Adrenal gland (tissue), 9 donors: ENCODE measurements at regions not wholly inside any gene's neighbourhood (a gene's known extent, or its start where the extent isn't known, plus 50 kb on each side); places are given as distances from the start of the nearest gene placed in this dataset.

Experiments
- DNase-seq, 7 donors: peaks; one replicate each; pipeline ENCODE4 v3.0.0-alpha.2; 2019 to 2020
- H3K27ac ChIP-seq, 5 donors: fragments of 200-600 bp; sonication (generic) in 4 of 5; 1 replicate in 3 of 5; 2 replicates in 2 of 5; pipeline versions ENCODE4 v1.5.1 to v1.8.0; 2016 to 2020; ENCODE audit warnings: mild to moderate bottlenecking in 1 of 5
- H3K27me3 ChIP-seq: fragments of 200-600 bp; 2 replicates; pipeline ENCODE4 v1.8.0; 2021
- H3K36me3 ChIP-seq, 2 donors: fragments of 200-600 bp; replicated peaks in 1 of 2; 1 replicate in 1 of 2; 2 replicates in 1 of 2; pipeline versions ENCODE4 v1.5.1 to v1.8.0; 2018 to 2022
- H3K4me1 ChIP-seq, 2 donors: fragments of 200-600 bp; replicated peaks in 1 of 2; 1 replicate in 1 of 2; 2 replicates in 1 of 2; pipeline versions ENCODE4 v1.5.1 to v1.8.0; 2018 to 2021
- H3K4me3 ChIP-seq, 4 donors: fragments of 200-600 bp; sonication (generic) in 3 of 4; one replicate each; pipeline ENCODE4 v1.5.1; 2016 to 2018
- H3K9me3 ChIP-seq, 3 donors: fragments of 200-600 bp; sonication (generic) in 1 of 3; replicated peaks in 1 of 3; 1 replicate in 2 of 3; 2 replicates in 1 of 3; pipeline versions ENCODE4 v1.5.1 to v1.8.0; 2016 to 2021
- POLR2A ChIP-seq, 2 donors: fragments of 450-650 bp; IDR thresholded peaks; one replicate each; pipeline ENCODE4 v1.6.1; 2017; ENCODE audit warnings: antibody characterized with exemption in 2 of 2, mild to moderate bottlenecking in 2 of 2, moderate library complexity in 1 of 2
- WGBS, 4 donors: extraction: QIAGEN DNeasy Blood & Tissue Kit in 2 of 4; methylation state at CpG; one replicate each; pipeline versions ENCODE4 v1.1.5 to v1.1.7; 2013 to 2017; 5-methylcytosine and 5-hydroxymethylcytosine counted together
- intact Hi-C, 2 donors: fragments of 100-400 bp; cut with DNase I; formaldehyde crosslinking; loops; one replicate each; pipeline versions ENCODE4 v1.14.1 to v1.15.0; 2022 to 2023
- TF ChIP-seq, protein P1 (sequence below), 6 experiments: fragments of 450-650 bp in 4 of 6; fragments of 200-600 bp in 2 of 6; sonication (generic) in 1 of 6; IDR thresholded peaks; 1 replicate in 5 of 6; 2 replicates in 1 of 6; pipeline versions ENCODE4 v1.5.1 to v1.8.0; 2016 to 2021; ENCODE audit warnings: antibody characterized with exemption in 6 of 6, mild to moderate bottlenecking in 2 of 6, moderate library complexity in 1 of 6
- donor health status: healthy with polysubstance abuse.
- donor health status: Bipolar disorder and iron deficiency.
- donor health status: DM: yes; HTN: yes; CAD: no.
- donor health status: DM: no; HTN: no; CAD: no.
- donor health status: DM: no; HTN: no; CAD: no.

DNA sequence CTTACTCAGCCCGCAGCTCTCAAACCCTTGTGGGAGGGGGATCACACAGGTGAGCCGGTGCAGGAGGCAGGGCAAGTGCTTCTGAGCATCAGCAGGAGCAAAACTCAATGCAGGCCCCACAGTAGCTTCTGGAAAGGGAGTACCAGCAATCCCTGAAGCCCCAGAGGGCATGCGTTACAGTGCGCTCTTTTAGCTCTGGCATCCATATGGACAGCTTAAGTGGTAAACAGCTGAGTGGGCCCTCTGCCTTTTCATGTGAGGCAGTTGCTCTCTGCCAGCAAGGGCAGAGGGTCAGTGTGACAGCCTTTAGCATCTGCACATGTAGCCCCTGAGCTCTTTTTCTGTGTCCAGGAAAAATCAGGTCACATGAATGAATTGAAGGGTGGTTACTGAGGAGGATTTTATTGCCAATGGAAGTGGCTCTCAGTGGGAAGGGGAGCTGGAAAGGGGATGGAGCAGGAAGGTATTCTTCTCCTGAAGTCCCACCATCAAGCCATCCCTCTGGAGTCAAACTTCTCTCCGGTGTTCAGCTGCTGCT, 464.3 kb upstream of the THRB start:
- Histone ChIP-seq H3K4me3 (no peak overlapping the region), H3K36me3 (no peaks in the 10 kb centered on the region), H3K27ac (no peak overlapping the region), H3K9me3 (no peaks in the 10 kb centered on the region), H3K4me1 (no peaks in the 10 kb centered on the region), H3K27me3 (no peaks in the 10 kb centered on the region)
- intact Hi-C loops = no loop called here
- no peak for DNase-seq
- 89 to 94% (median 93%) methylated on average over 1 to 5 of the region's 5 CpGs for WGBS, 4 donors
- TF ChIP-seq, protein P1, sequence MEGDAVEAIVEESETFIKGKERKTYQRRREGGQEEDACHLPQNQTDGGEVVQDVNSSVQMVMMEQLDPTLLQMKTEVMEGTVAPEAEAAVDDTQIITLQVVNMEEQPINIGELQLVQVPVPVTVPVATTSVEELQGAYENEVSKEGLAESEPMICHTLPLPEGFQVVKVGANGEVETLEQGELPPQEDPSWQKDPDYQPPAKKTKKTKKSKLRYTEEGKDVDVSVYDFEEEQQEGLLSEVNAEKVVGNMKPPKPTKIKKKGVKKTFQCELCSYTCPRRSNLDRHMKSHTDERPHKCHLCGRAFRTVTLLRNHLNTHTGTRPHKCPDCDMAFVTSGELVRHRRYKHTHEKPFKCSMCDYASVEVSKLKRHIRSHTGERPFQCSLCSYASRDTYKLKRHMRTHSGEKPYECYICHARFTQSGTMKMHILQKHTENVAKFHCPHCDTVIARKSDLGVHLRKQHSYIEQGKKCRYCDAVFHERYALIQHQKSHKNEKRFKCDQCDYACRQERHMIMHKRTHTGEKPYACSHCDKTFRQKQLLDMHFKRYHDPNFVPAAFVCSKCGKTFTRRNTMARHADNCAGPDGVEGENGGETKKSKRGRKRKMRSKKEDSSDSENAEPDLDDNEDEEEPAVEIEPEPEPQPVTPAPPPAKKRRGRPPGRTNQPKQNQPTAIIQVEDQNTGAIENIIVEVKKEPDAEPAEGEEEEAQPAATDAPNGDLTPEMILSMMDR (IDR thresholded peaks at IDR 0.05) = no peak
- TF ChIP-seq POLR2A (IDR thresholded peaks at IDR 0.05) = no peak

DNA sequence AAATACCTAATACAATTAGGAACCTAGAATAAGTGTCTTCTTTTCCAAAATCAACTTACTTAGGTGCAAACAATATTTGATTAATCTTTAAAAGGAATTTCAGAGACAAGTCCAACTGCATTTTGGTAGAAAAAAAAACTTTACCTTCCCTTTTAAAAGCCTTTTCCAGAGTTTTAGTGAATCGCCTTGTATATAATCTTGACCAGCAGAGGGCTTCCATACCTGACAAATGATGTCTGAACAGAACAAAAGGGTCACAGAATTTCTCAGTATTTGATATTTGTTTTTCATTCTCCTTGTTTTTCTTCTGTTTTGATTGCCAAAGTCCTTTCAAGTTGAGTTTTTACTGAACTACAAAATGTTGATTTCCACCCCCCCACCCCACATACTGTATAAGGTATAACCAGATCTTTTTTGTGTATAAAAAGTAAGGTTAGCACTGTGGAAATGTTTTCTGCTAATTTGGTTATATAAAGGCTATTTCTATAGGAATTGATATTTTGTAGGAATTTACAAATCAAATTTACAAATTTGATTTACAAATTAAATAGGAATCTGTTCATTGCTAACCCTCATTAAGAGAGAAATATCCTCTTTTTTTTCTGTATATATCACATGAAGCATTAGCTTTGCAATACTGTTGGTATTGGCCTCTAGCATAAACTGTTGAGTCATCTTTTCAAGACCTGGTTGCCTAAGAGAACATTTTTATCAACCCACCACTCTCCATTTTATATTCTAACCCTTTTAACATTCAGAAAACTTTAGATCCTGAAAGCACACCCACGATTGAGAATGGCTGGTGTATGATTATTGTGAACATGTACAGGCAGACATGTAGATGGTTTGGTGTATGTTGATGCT, 464.1 kb upstream of the RARB start:
- Histone ChIP-seq H3K27ac (no peak overlapping the region), H3K9me3 (no peaks in the 10 kb centered on the region), H3K36me3 (no peaks in the 10 kb centered on the region), H3K4me1 (no peaks in the 10 kb centered on the region), H3K4me3 (no peak overlapping the region), H3K27me3 (no peaks in the 10 kb centered on the region)
- intact Hi-C loops = loop anchor here in 1 of 2 donors (10.0 kb wide), 1 partner anchor 179 kb away; no protein-coding TSS in a partner anchor
- WGBS, 4 donors = 39 to 58% (median 49%) methylated on average over 2 of the region's 2 CpGs
- TF ChIP-seq, protein P1 (IDR thresholded peaks at IDR 0.05) = peak; percentile 24 to 56 (median 38)
- no peak for TF ChIP-seq POLR2A (IDR thresholded peaks at IDR 0.05)
- DNase-seq = no peak

DNA sequence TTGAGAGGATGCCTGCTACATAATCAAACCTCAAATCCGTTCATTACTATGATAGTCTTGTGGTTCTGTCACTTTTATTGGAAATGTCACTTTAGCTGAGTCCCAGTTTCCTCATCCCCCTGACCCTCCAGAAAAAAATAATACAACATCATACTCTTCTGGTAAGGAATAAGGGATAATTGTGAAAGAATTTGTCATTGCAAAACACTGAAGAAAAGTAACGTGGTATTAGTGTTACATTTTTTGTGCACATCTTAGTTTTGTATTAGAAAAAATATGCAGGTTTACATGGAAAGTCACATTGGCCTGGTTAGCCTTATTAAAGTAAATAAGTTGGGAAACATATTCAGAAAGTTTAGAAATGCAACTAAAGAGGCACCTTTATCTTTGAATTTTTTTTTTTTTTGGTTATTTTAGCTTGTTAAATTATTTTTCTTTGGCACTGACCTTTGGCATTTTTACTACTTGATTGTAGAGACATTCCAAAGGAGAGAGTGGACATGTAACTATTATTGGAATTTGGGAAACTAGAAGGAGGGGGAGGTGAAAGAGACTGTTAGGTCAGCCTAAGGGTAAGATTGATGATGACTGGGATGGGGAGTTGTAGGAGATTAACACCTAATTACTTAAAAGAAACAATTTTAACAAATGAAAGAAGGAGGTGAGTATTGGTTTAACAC, 462.2 kb upstream of the RARB start:
- DNase-seq = no peak
- intact Hi-C loops = loop anchor here in 1 of 2 donors (10.0 kb wide), 1 partner anchor 181 kb away; no protein-coding TSS in a partner anchor

More for the DNA sequence above, 462.2 kb upstream of the RARB start:
- no peak for TF ChIP-seq POLR2A (IDR thresholded peaks at IDR 0.05)
- TF ChIP-seq, protein P1 (IDR thresholded peaks at IDR 0.05) = no peak
- Histone ChIP-seq H3K9me3 (no peaks in the 10 kb centered on the region), H3K4me3 (no peak overlapping the region), H3K36me3 (no peaks in the 10 kb centered on the region), H3K27ac (no peak overlapping the region), H3K27me3 (no peaks in the 10 kb centered on the region), H3K4me1 (no peaks in the 10 kb centered on the region)
- WGBS, 4 donors = 57 to 66% (median 63%) methylated on average over 2 of the region's 2 CpGs
